Panc1 (cell line): ENCODE measurements at regions not wholly inside any gene's neighbourhood (a gene's known extent, or its start where the extent isn't known, plus 50 kb on each side); places are given as distances from the start of the nearest gene placed in this dataset.

ENCODE experiments used
- CTCF ChIP-seq: fragments of 450-650 bp; IDR thresholded peaks from 2 replicates; pipeline ENCODE4 v1.5.1; 2017; ENCODE audit warnings: mild to moderate bottlenecking
- POLR2AphosphoS5 ChIP-seq: IDR thresholded peaks from 2 replicates; pipeline ENCODE4 v1.6.1; 2012; ENCODE audit warnings: mild to moderate bottlenecking, low read depth, low read length, moderate library complexity
- REST ChIP-seq, 2 experiments: IDR thresholded peaks; 2 replicates each; pipeline ENCODE4 v1.6.1; 2011 to 2012; ENCODE audit warnings: low read depth in 2 of 2, control low read depth in 1 of 2, low read length in 1 of 2, mild to moderate bottlenecking in 1 of 2, moderate library complexity in 1 of 2; ENCODE audit not compliant: insufficient read depth in 1 of 2
- SIN3A ChIP-seq: IDR thresholded peaks from 2 replicates; pipeline ENCODE4 v1.6.1; 2012; ENCODE audit warnings: low read depth, mild to moderate bottlenecking, low read length, moderate library complexity, borderline replicate concordance; ENCODE audit not compliant: insufficient read depth
- TCF7L2 ChIP-seq: IDR thresholded peaks from 2 replicates; pipeline ENCODE4 v1.6.1; 2011; ENCODE audit warnings: mild to moderate bottlenecking, low read depth, low read length, inconsistent platforms

GRCh38 chr15:77557144-77557543, 75.6 kb downstream of the LINGO1 start:
- TF ChIP-seq REST (IDR thresholded peaks at IDR 0.05; ENCODE audit: insufficient read depth in 1 of 2, low read depth in 2 of 2, low read length in 1 of 2) (no peak), CTCF (no peak), POLR2AphosphoS5 (no peak), SIN3A (no peak), TCF7L2 (no peak)
